ENCODE measurements at regions not wholly inside any gene's neighbourhood (a gene's known extent, or its start where the extent isn't known, plus 50 kb on each side); places are given as distances from the start of the nearest gene placed in this dataset.

DNA sequence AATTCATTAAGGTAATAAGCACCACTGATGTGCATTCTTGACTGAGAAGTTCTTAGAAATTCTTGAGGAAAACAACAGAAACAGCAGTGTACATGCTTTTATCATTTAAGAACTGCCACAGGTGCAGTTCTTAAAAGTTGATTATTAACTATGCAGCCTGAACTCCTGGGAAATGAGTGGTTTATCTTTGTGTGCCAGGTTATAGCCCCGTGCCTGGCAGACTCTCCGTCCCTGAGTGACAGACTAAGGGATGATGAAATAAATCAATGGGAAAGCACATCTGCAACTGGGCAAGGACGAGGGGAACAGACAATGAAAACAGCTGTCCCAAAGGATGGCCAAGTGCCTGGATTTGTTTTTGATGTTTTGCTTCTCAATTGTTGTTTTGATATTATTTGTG is 84.4 kb upstream of the SPATA13 start:
- TF ChIP-seq RXRA (IDR thresholded peaks at IDR 0.05): peak; percentile 55 to 89
- TF ChIP-seq CTCF (IDR thresholded peaks at IDR 0.05; ENCODE audit: low read depth, low read length, missing input control): no peak
- peak; percentile 97 for TF ChIP-seq ATF3 (IDR thresholded peaks at IDR 0.05)
- peak; percentile 53 to 55 for TF ChIP-seq RAD21 (IDR thresholded peaks at IDR 0.05)
- TF ChIP-seq JUND (IDR thresholded peaks at IDR 0.05): peak; percentile 33 to 58
- TF ChIP-seq SP1 (IDR thresholded peaks at IDR 0.05): peak; percentile 72
- peak; percentile 87 for TF ChIP-seq MAX (IDR thresholded peaks at IDR 0.05)
- TF ChIP-seq, protein P1, sequence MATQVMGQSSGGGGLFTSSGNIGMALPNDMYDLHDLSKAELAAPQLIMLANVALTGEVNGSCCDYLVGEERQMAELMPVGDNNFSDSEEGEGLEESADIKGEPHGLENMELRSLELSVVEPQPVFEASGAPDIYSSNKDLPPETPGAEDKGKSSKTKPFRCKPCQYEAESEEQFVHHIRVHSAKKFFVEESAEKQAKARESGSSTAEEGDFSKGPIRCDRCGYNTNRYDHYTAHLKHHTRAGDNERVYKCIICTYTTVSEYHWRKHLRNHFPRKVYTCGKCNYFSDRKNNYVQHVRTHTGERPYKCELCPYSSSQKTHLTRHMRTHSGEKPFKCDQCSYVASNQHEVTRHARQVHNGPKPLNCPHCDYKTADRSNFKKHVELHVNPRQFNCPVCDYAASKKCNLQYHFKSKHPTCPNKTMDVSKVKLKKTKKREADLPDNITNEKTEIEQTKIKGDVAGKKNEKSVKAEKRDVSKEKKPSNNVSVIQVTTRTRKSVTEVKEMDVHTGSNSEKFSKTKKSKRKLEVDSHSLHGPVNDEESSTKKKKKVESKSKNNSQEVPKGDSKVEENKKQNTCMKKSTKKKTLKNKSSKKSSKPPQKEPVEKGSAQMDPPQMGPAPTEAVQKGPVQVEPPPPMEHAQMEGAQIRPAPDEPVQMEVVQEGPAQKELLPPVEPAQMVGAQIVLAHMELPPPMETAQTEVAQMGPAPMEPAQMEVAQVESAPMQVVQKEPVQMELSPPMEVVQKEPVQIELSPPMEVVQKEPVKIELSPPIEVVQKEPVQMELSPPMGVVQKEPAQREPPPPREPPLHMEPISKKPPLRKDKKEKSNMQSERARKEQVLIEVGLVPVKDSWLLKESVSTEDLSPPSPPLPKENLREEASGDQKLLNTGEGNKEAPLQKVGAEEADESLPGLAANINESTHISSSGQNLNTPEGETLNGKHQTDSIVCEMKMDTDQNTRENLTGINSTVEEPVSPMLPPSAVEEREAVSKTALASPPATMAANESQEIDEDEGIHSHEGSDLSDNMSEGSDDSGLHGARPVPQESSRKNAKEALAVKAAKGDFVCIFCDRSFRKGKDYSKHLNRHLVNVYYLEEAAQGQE (IDR thresholded peaks at IDR 0.05): peak; percentile 16
- TF ChIP-seq HNF4G (IDR thresholded peaks at IDR 0.05): no peak
- TF ChIP-seq YY1 (IDR thresholded peaks at IDR 0.05): peak; percentile 67
- peak; percentile 80 for TF ChIP-seq ZBTB33 (IDR thresholded peaks at IDR 0.05)
- peak in 1 of 2 donors; percentile 25 for TF ChIP-seq GABPA (IDR thresholded peaks at IDR 0.05 in 1 of 2, conservative IDR thresholded peaks at IDR 0.05 in 1 of 2)
- no peak for TF ChIP-seq TAF1 (conservative IDR thresholded peaks at IDR 0.05)
